ENCODE measurements at regions not wholly inside any gene's neighbourhood (a gene's known extent, or its start where the extent isn't known, plus 50 kb on each side); places are given as distances from the start of the nearest gene placed in this dataset.

- no peak for TF ChIP-seq CTCF (IDR thresholded peaks at IDR 0.05)
- no peak for TF ChIP-seq POLR2A (IDR thresholded peaks at IDR 0.05)
Measured at GRCh38 chr15:95606551-95606950, 723.9 kb upstream of the NR2F2 start.

Data from uterus (tissue), 2 donors.